Activated T-cell treated with anti-CD3 and anti-CD28 coated beads, Interleukin-2, amount 50 U/mL, for 48 hours (primary cell): ENCODE measurements at regions not wholly inside any gene's neighbourhood (a gene's known extent, or its start where the extent isn't known, plus 50 kb on each side); places are given as distances from the start of the nearest gene placed in this dataset.

Experiments used
- DNase-seq, 2 experiments: peaks; one replicate each; pipeline ENCODE4 v3.0.0-alpha.2; 2020

- DNase-seq, result no peak
Measured at GRCh38 chr20:19003366-19004336, 190.1 kb downstream of the SCP2D1 start.

- no peak for DNase-seq
Measured at GRCh38 chr20:19004975-19005374, 191.4 kb downstream of the SCP2D1 start.

- no peak for DNase-seq
Measured at GRCh38 chr20:19008497-19008896, 194.9 kb downstream of the SCP2D1 start.

- DNase-seq, result no peak
Measured at GRCh38 chr20:19009081-19009688, 195.6 kb downstream of the SCP2D1 start.

GRCh38 chr20:19012676-19013075 lies 199.1 kb downstream of the SCP2D1 start:
- DNase-seq, result no peak

GRCh38 chr20:19013907-19014306 lies 198.5 kb upstream of the SLC24A3 start:
- DNase-seq, result no peak

- DNase-seq, result no peak
Measured at GRCh38 chr20:19015351-19016139, 196.9 kb upstream of the SLC24A3 start.

GRCh38 chr20:19016140-19016497 lies 196.3 kb upstream of the SLC24A3 start:
- no peak for DNase-seq

GRCh38 chr20:19017104-19017690 lies 195.2 kb upstream of the SLC24A3 start:
- no peak for DNase-seq

GRCh38 chr20:19018881-19019280 lies 193.6 kb upstream of the SLC24A3 start:
- DNase-seq, result no peak

- DNase-seq, result no peak
Measured at GRCh38 chr20:19019734-19020364, 192.6 kb upstream of the SLC24A3 start.

- DNase-seq, result no peak
Measured at GRCh38 chr20:19021406-19022117, 190.9 kb upstream of the SLC24A3 start.

- DNase-seq, result no peak
Measured at GRCh38 chr20:19022118-19022575, 190.3 kb upstream of the SLC24A3 start.

- no peak for DNase-seq
Measured at GRCh38 chr20:19022791-19023448, 189.5 kb upstream of the SLC24A3 start.

- DNase-seq, result no peak
Measured at GRCh38 chr20:19024296-19025035, 188.0 kb upstream of the SLC24A3 start.

- no peak for DNase-seq
Measured at GRCh38 chr20:19025430-19026120, 186.9 kb upstream of the SLC24A3 start.

GRCh38 chr20:19026121-19026878 lies 186.1 kb upstream of the SLC24A3 start:
- no peak for DNase-seq

GRCh38 chr20:19026901-19027644 lies 185.4 kb upstream of the SLC24A3 start:
- no peak for DNase-seq
